ENCODE measurements at regions not wholly inside any gene's neighbourhood (a gene's known extent, or its start where the extent isn't known, plus 50 kb on each side); places are given as distances from the start of the nearest gene placed in this dataset.

- Histone ChIP-seq H3K27ac (no peak overlapping the region), H3K27me3 (no peaks in the 10 kb centered on the region), H3K9me3 (no peaks in the 10 kb centered on the region), H3K4me1 (no peaks in the 10 kb centered on the region), H3K36me3 (no peaks in the 10 kb centered on the region), H3K4me3 (no peak overlapping the region)
- no peak for TF ChIP-seq POLR2A (IDR thresholded peaks at IDR 0.05)
- TF ChIP-seq CTCF (IDR thresholded peaks at IDR 0.05), result no peak
- TF ChIP-seq POLR2AphosphoS5 (IDR thresholded peaks at IDR 0.05), result no peak
- no peak for TF ChIP-seq EP300 (IDR thresholded peaks at IDR 0.05; ENCODE audit: low read depth)
- no peak for DNase-seq
- WGBS, 2 donors (ENCODE audit: low coverage in 1 of 2), result 57 to 83% methylated on average over 1 to 2 of the region's 2 CpGs
- in situ Hi-C loops (cut with MboI; ENCODE audit: low pct_ligation_motif_present in 1 of 4, low pct_unique_long_range_greater_than_20kb in 1 of 4, low sequenced_read_pairs in 3 of 4), result no loop called here
- intact Hi-C loops (cut with DNase I; ENCODE audit: low total_unique reads), result no loop called here
Observed at GRCh38 chr10:130737186-130737585, 574.3 kb downstream of the TCERG1L start.

- H3K27me3 ChIP-seq, result no peaks in the 10 kb centered on the region
- no peak for DNase-seq
- in situ Hi-C loops (cut with MboI; ENCODE audit: low pct_ligation_motif_present in 1 of 4, low pct_unique_long_range_greater_than_20kb in 1 of 4, low sequenced_read_pairs in 3 of 4) (no loop called here), intact Hi-C loops (cut with DNase I; ENCODE audit: low total_unique reads) (no loop called here)
- WGBS, 2 donors (ENCODE audit: low coverage in 1 of 2), result 33% methylated on average over 5 of the region's 5 CpGs; no CpG with 5 or more reads in 1 of the 2 donors
- no peaks in the 10 kb centered on the region for H3K36me3 ChIP-seq
- no peaks in the 10 kb centered on the region for H3K4me1 ChIP-seq
- H3K4me3 ChIP-seq, result no peak overlapping the region
- no peaks in the 10 kb centered on the region for H3K9me3 ChIP-seq
- no peak for TF ChIP-seq CTCF (IDR thresholded peaks at IDR 0.05)
- no peak for TF ChIP-seq POLR2A (IDR thresholded peaks at IDR 0.05)
- no peak for TF ChIP-seq EP300 (IDR thresholded peaks at IDR 0.05; ENCODE audit: low read depth)
- no peak overlapping the region for H3K27ac ChIP-seq
Observed at GRCh38 chr10:130737621-130738020, 573.9 kb downstream of the TCERG1L start.

- 83 to 93% methylated on average over 5 to 6 of the region's 6 CpGs for WGBS, 2 donors (ENCODE audit: low coverage in 1 of 2)
- Histone ChIP-seq H3K4me1 (no peaks in the 10 kb centered on the region), H3K27me3 (no peaks in the 10 kb centered on the region), H3K27ac (no peak overlapping the region), H3K36me3 (no peaks in the 10 kb centered on the region), H3K4me3 (no peak overlapping the region), H3K9me3 (no peaks in the 10 kb centered on the region)
- TF ChIP-seq POLR2AphosphoS5 (IDR thresholded peaks at IDR 0.05) (no peak), EP300 (IDR thresholded peaks at IDR 0.05; ENCODE audit: low read depth) (no peak), POLR2A (IDR thresholded peaks at IDR 0.05) (no peak), CTCF (IDR thresholded peaks at IDR 0.05) (no peak)
- no peak for DNase-seq
- in situ Hi-C loops (cut with MboI; ENCODE audit: low pct_ligation_motif_present in 1 of 4, low pct_unique_long_range_greater_than_20kb in 1 of 4, low sequenced_read_pairs in 3 of 4) (no loop called here), intact Hi-C loops (cut with DNase I; ENCODE audit: low total_unique reads) (no loop called here)
Observed at GRCh38 chr10:130739016-130739756, 572.3 kb downstream of the TCERG1L start.

- H3K36me3 ChIP-seq, result no peaks in the 10 kb centered on the region
- no peak overlapping the region for H3K4me3 ChIP-seq
- TF ChIP-seq POLR2A (IDR thresholded peaks at IDR 0.05), result no peak
- TF ChIP-seq POLR2AphosphoS5 (IDR thresholded peaks at IDR 0.05), result no peak
- TF ChIP-seq EP300 (IDR thresholded peaks at IDR 0.05; ENCODE audit: low read depth), result no peak
- TF ChIP-seq CTCF (IDR thresholded peaks at IDR 0.05), result no peak
- DNase-seq, result no peak
- H3K27me3 ChIP-seq, result no peaks in the 10 kb centered on the region
- no peak overlapping the region for H3K27ac ChIP-seq
- H3K9me3 ChIP-seq, result no peaks in the 10 kb centered on the region
- H3K4me1 ChIP-seq, result no peaks in the 10 kb centered on the region
- intact Hi-C loops (cut with DNase I; ENCODE audit: low total_unique reads) (no loop called here), in situ Hi-C loops (cut with MboI; ENCODE audit: low pct_ligation_motif_present in 1 of 4, low pct_unique_long_range_greater_than_20kb in 1 of 4, low sequenced_read_pairs in 3 of 4) (no loop called here)
- WGBS, 2 donors (ENCODE audit: low coverage in 1 of 2), result 65 to 71% methylated on average over 6 to 9 of the region's 9 CpGs
Observed at GRCh38 chr10:130739757-130740145, 571.8 kb downstream of the TCERG1L start.
